ENCODE measurements at regions not wholly inside any gene's neighbourhood (a gene's known extent, or its start where the extent isn't known, plus 50 kb on each side); places are given as distances from the start of the nearest gene placed in this dataset.
A peak's percentile ranks its signal among the peaks of the same experiment; 100 is the strongest.

GRCh38 chr6:27019651-27020552, 227.6 kb upstream of the PRSS16 start (continued):
- TF ChIP-seq ZNF532 (CRISPR knock-in tag; IDR thresholded peaks at IDR 0.05; ENCODE audit: borderline replicate concordance) (no peak), FOXP1 (CRISPR knock-in tag; IDR thresholded peaks at IDR 0.05; ENCODE audit: borderline replicate concordance) (peak; percentile 91; the same call in 1 of the 2 replicates), E2F5 (CRISPR knock-in tag; IDR thresholded peaks at IDR 0.05) (no peak), ZNF425 (CRISPR knock-in tag; conservative IDR thresholded peaks at IDR 0.05) (no peak), ATF2 (CRISPR knock-in tag; IDR thresholded peaks at IDR 0.05; ENCODE audit: borderline replicate concordance, low read depth) (no peak), ATF1 (CRISPR knock-in tag; IDR thresholded peaks at IDR 0.05) (0 out of 2 replicates have a peak, but pooled peaks have one; percentile 14), NR3C1 (CRISPR knock-in tag; conservative IDR thresholded peaks at IDR 0.05; ENCODE audit: low read depth) (no peak), EMX1 (CRISPR knock-in tag; IDR thresholded peaks at IDR 0.05) (no peak), PRDM15 (CRISPR knock-in tag; IDR thresholded peaks at IDR 0.05) (no peak), ZNF232 (CRISPR knock-in tag; IDR thresholded peaks at IDR 0.05) (peak; percentile 56; the same call in 1 of the 2 replicates), NFYB (CRISPR knock-in tag; conservative IDR thresholded peaks at IDR 0.05; ENCODE audit: low read depth) (no peak), ZNF138 (CRISPR knock-in tag; conservative IDR thresholded peaks at IDR 0.05) (no peak), HMGA2 (CRISPR knock-in tag; IDR thresholded peaks at IDR 0.05) (0 out of 2 replicates have a peak, but pooled peaks have one; percentile 4), USF1 (CRISPR knock-in tag; IDR thresholded peaks at IDR 0.05) (no peak), PREB (CRISPR knock-in tag; IDR thresholded peaks at IDR 0.05; ENCODE audit: borderline replicate concordance) (no peak), MLX (CRISPR knock-in tag; IDR thresholded peaks at IDR 0.05) (no peak), FOXJ3 (CRISPR knock-in tag; IDR thresholded peaks at IDR 0.05; ENCODE audit: borderline replicate concordance) (no peak), ELF4 (CRISPR knock-in tag; IDR thresholded peaks at IDR 0.05; ENCODE audit: low read depth) (no peak), NR2C2 (CRISPR knock-in tag; IDR thresholded peaks at IDR 0.05) (no peak), KAT7 (CRISPR knock-in tag; IDR thresholded peaks at IDR 0.05; ENCODE audit: borderline replicate concordance) (0 out of 2 replicates have a peak, but pooled peaks have one; percentile 91), RORB (CRISPR knock-in tag; IDR thresholded peaks at IDR 0.05) (no peak), ZNF219 (CRISPR knock-in tag; IDR thresholded peaks at IDR 0.05; ENCODE audit: borderline replicate concordance) (no peak), PRRX2 (CRISPR knock-in tag; IDR thresholded peaks at IDR 0.05) (no peak)

Data from WTC11 (cell line).